ENCODE measurements at regions not wholly inside any gene's neighbourhood (a gene's known extent, or its start where the extent isn't known, plus 50 kb on each side); places are given as distances from the start of the nearest gene placed in this dataset.
"Not testable (repeated sequence)": the region's sequence is repeated elsewhere in the genome, so short reads cannot be mapped to it uniquely, and the experiment has no call there.

DNA sequence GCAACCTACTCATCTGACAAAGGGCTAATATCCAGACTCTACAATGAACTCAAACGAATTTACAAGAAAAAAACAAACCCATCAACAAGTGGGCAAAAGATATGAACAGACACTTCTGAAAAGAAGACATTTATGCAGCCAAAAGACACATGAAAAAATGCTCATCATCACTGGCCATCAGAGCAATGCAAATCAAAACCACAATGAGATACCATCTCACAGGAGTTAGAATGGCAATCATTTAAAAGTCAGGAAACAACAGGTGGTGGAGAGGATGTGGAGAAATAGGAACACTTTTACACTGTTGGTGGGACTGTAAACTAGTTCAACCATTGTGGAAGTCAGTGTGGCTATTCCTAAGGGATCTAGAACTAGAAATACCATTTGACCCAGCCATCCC lies 1596.3 kb downstream of the DPP10 start:
- TF ChIP-seq, protein P1, sequence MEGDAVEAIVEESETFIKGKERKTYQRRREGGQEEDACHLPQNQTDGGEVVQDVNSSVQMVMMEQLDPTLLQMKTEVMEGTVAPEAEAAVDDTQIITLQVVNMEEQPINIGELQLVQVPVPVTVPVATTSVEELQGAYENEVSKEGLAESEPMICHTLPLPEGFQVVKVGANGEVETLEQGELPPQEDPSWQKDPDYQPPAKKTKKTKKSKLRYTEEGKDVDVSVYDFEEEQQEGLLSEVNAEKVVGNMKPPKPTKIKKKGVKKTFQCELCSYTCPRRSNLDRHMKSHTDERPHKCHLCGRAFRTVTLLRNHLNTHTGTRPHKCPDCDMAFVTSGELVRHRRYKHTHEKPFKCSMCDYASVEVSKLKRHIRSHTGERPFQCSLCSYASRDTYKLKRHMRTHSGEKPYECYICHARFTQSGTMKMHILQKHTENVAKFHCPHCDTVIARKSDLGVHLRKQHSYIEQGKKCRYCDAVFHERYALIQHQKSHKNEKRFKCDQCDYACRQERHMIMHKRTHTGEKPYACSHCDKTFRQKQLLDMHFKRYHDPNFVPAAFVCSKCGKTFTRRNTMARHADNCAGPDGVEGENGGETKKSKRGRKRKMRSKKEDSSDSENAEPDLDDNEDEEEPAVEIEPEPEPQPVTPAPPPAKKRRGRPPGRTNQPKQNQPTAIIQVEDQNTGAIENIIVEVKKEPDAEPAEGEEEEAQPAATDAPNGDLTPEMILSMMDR (IDR thresholded peaks at IDR 0.05), result not testable (repeated sequence)
- not testable (repeated sequence) for TF ChIP-seq POLR2A (IDR thresholded peaks at IDR 0.05)
